ENCODE measurements at regions not wholly inside any gene's neighbourhood (a gene's known extent, or its start where the extent isn't known, plus 50 kb on each side); places are given as distances from the start of the nearest gene placed in this dataset.

DNA sequence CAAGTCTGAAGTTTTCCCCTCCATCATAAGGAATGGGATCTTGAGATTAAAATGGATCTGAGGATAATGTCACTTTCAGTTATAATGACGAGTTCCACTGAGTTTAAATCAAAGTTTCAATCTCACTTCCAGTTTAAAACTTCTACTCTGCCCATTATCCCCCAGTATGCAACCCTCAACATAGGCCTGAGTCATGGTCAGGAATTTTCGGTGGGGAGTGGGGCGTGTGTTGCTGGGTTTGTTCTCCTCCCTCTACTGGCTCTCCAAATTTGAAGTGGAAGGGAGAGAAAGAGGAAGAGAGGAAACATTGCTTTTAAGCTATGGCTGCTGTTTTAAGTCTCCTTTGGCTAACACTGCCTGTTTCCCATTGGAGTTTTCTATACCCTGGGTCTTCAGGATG, 152.9 kb downstream of the TM2D1 start:
- TF ChIP-seq, protein P1, sequence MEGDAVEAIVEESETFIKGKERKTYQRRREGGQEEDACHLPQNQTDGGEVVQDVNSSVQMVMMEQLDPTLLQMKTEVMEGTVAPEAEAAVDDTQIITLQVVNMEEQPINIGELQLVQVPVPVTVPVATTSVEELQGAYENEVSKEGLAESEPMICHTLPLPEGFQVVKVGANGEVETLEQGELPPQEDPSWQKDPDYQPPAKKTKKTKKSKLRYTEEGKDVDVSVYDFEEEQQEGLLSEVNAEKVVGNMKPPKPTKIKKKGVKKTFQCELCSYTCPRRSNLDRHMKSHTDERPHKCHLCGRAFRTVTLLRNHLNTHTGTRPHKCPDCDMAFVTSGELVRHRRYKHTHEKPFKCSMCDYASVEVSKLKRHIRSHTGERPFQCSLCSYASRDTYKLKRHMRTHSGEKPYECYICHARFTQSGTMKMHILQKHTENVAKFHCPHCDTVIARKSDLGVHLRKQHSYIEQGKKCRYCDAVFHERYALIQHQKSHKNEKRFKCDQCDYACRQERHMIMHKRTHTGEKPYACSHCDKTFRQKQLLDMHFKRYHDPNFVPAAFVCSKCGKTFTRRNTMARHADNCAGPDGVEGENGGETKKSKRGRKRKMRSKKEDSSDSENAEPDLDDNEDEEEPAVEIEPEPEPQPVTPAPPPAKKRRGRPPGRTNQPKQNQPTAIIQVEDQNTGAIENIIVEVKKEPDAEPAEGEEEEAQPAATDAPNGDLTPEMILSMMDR (IDR thresholded peaks at IDR 0.05) = no peak
- TF ChIP-seq POLR2AphosphoS5 (IDR thresholded peaks at IDR 0.05) = no peak
- no peak for TF ChIP-seq POLR2A (IDR thresholded peaks at IDR 0.05)
- no peak for TF ChIP-seq EP300 (IDR thresholded peaks at IDR 0.05)

Data from upper lobe of left lung (tissue), 4 donors.